Medulla oblongata (tissue), 1 donor: ENCODE measurements at regions not wholly inside any gene's neighbourhood (a gene's known extent, or its start where the extent isn't known, plus 50 kb on each side); places are given as distances from the start of the nearest gene placed in this dataset.
"Not testable (repeated sequence)": the region's sequence is repeated elsewhere in the genome, so short reads cannot be mapped to it uniquely, and the experiment has no call there.

Source experiments
- DNase-seq: peaks from one replicate; pipeline ENCODE4 v3.0.0-alpha.2; 2015; ENCODE audit errors: extremely low spot score

GRCh38 chr1:9465640-9466039 lies 73.6 kb upstream of the SLC25A33 start:
- DNase-seq, result no peak

- no peak for DNase-seq
These were observed 72.2 kb upstream of the SLC25A33 start for GRCh38 chr1:9466780-9467758.

DNA sequence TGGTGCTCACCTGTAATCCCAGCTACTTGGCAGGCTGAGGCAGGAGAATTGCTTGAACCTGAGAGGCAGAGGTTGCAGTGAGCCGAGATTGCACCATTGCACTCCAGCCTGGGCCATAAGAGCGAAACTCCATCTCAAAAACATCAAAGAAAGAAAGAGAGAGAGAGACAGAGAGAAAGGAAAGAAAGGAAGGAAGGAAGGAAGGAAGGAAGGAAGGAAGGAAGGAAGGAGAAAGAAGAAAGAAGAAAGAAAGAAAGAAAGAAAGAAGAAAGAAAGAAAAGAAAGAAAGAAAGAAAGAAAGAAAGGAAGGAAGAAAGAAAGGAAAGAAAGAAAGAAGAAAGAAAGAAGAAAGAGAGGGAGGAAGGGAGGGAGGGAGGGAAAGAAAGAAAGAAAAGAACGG lies 69.4 kb upstream of the SLC25A33 start:
- not testable (repeated sequence) for DNase-seq

DNA sequence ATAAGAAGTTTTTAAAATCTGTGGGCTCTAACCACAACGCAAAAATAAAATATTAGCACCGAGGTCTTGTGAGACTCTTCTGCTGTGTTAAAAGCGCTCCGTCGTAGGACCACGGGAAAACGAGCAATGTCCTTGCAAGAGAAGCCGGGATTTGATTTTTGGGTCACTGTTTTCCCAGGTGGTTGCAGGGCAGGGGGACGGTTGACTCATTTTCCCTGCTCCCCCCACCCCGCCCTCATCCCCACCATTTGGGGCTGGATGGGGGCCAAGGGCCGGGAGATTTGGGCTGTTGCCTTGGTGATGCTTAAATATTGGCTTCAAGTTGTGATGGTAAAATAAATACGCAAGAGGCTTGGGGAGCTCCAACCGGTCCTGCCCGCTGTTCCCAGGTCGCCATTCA lies 67.6 kb upstream of the SLC25A33 start:
- no peak for DNase-seq

DNA sequence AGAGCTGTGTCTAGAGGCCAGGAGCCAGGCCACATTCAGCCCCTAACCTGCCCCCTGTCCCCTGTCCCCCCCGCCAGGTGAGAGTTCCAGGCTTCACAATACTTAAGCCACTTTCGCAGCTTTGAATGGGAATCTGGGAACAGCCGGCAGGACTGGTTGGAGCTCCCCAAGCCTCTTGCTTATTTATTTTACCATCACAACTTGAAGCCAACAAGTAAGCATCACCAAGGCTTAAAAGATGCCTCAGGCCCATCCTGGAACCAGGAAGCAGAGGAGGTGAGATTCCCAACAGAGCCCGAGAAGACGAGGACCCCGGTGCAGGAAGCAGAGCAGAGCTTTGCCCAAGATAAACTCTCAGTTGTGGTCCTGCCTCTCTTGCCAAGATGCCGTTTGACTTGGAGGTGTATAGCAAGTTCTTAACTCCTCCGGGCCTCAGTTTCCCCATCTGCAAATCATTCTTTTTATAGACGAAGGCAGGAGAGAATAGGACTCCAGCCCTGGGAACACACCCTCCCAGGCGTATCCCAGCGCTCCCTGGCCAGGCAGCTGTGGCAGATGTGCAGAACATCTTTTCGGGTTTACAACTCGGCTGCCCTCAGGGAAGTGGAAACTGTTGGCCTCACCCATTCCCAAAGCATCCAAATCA lies 66.8 kb upstream of the SLC25A33 start:
- no peak for DNase-seq

DNA sequence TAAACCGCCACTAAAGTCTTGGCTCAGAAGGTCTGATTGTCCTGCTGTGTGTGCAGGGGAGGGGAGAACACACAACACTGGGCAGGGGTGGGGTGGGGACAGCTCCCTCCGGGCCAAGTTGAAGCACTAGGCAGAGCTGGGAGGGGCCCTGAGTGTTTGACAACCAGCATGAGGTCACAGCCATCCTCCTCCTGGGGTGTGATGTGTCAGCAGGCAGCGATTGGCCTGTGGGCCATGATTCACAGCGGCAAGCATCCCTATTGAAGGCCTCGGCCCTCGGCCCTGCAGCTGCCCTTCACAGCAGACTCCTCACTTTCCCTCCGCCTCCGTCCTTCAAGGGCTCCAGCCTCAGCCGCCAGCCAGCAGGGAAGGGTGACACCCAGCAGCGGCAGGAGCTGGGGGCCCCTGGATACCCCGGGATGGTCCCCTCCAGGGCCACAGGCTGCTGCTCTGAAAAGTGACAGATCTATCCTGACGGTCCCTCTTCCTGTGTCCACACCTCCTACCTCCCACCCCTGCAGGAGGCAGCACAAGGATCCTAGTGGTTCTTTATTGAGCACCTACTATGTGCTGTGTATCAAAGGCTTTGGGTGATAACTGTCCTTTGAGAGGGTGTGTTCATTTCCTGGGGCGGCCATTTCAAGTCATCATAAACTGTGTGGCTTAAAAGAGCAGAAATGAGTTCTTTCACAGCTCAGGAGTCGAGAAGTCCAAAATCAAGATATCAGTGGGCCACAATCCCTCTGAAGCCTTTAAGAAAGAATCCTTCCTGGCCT lies 66.0 kb upstream of the SLC25A33 start:
- no peak for DNase-seq

- no peak for DNase-seq
These were observed 64.1 kb upstream of the SLC25A33 start for GRCh38 chr1:9475061-9475627.

DNA sequence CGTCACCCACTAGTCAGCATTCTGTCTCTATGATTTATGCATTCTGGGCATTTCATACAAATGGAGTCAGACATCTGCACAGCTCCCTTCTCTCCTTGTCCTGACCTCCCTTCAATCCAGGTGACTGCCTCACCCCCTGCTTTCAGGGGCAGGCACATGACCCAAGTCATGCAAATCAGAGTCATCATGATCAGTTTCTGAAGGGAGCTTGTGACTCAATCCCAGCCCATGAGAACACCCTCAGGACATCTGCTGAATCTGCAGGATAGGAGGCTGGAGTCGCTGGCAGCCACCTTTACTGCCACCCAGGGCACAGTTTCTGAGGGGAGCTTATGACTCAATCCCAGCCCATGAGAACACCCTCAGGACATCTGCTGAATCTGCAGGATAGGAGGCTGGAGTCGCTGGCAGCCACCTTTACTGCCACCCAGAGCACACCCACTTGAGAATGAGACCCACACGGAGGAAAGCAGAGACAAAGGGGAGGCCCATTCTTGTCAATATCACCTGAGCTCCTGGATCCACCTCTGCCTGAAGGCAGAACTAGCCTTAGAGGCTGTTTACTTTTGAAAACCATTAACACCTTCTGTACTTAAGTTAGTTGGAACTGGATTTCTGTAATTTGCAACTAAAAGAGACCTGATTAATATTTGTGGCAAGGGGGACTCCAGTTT lies 62.3 kb upstream of the SLC25A33 start:
- no peak for DNase-seq

- no peak for DNase-seq
These were observed 61.7 kb upstream of the SLC25A33 start for GRCh38 chr1:9477535-9477934.

DNA sequence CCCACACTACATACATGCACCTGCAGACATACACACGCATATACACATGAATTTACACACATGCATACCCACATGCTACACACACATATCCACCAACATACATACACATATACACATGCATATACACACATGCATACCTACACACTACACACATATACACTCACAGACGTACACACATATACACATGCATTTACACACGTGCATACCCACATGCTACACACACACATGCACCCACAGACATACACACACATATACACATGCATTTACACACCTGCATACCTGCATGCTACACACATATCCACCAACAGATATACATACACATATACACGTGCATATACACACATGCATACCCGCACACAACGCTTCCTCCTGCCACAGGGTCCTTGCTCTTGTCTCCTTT lies 61.2 kb upstream of the SLC25A33 start:
- DNase-seq, result no peak

GRCh38 chr1:9481048-9481447 lies 58.2 kb upstream of the SLC25A33 start:
- DNase-seq, result no peak

DNA sequence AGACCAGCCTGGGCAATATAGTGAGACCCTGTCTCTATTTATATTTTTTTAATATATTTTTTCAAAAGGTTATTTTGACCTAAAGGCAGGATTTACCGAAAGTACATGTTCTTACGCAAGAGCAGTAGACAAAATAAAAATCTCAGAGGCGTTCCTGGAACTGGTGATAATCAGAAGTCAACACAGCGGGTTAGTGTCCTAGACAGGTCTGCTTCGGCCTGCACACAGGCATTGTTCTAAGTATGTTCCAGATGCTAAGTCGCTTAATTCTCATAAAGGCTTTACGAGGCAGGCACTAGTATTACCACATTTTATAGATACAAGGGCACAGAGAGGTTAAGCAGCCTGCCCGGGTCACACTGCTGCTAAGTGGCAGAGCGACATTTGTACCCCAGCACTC lies 56.9 kb upstream of the SLC25A33 start:
- DNase-seq, result no peak

GRCh38 chr1:9482816-9483572 lies 56.3 kb upstream of the SLC25A33 start:
- no peak for DNase-seq

DNA sequence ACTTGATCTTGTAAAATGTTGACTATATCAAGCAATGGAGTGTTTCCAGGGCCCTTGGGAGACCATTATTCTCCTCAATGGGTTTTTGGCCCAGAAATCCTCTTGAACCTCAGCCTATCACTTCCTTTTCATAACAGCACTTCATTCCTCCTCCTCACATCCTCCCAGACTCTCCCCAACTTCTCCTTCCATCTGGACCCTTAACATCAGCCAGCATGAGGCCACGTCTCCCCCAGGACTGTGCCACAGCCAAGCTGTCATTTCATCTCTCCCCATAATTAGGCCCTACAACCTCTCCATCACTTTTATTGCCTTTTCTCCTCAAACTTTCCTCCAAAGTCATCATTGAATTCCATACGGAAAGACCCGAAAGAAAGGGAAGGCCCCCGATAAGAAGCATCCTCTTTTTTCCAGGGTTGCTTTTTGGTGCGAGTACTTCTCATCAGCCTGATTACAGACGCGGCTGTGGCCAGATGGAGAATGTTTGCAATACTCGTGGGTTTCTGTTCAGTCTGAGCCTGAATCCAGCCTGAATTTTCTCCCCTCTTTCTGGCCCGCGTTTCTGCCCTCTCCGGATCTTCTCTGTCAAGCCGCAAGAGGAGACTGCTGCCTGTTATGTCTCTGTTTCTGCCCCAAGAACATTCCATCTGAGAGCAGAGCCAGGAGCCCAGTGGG lies 52.7 kb upstream of the SLC25A33 start:
- DNase-seq, result no peak
